ENCODE measurements at regions not wholly inside any gene's neighbourhood (a gene's known extent, or its start where the extent isn't known, plus 50 kb on each side); places are given as distances from the start of the nearest gene placed in this dataset.

- 77 to 90% methylated on average over 2 to 9 of the region's 9 CpGs for WGBS, 2 donors (ENCODE audit: low coverage in 1 of 2)
These were observed 888.4 kb downstream of the TRIB2 start for GRCh38 chr2:13604951-13605661.

GRCh38 chr2:13607139-13607538 lies 890.4 kb downstream of the TRIB2 start:
- Histone ChIP-seq H3K27ac (no peak overlapping the region), H3K4me1 (no peaks in the 10 kb centered on the region), H3K36me3 (no peaks in the 10 kb centered on the region), H3K4me3 (no peak overlapping the region), H3K27me3 (no peaks in the 10 kb centered on the region), H3K9me3 (no peaks in the 10 kb centered on the region)
- in situ Hi-C loops (cut with MboI; ENCODE audit: low pct_ligation_motif_present in 1 of 4, low pct_unique_long_range_greater_than_20kb in 1 of 4, low sequenced_read_pairs in 3 of 4) (no loop called here), intact Hi-C loops (cut with DNase I; ENCODE audit: low total_unique reads) (no loop called here)
- no peak for TF ChIP-seq POLR2A (IDR thresholded peaks at IDR 0.05)
- TF ChIP-seq CTCF (IDR thresholded peaks at IDR 0.05): no peak
- no peak for TF ChIP-seq EP300 (IDR thresholded peaks at IDR 0.05; ENCODE audit: low read depth)
- no peak for TF ChIP-seq POLR2AphosphoS5 (IDR thresholded peaks at IDR 0.05)
- DNase-seq: no peak
- WGBS, 2 donors (ENCODE audit: low coverage in 1 of 2): 50 to 54% methylated on average over 2 of the region's 2 CpGs

More at GRCh38 chr2:13604951-13605661, 888.4 kb downstream of the TRIB2 start:
- intact Hi-C loops (cut with DNase I; ENCODE audit: low total_unique reads): no loop called here
- Histone ChIP-seq H3K27me3 (no peaks in the 10 kb centered on the region), H3K9me3 (no peaks in the 10 kb centered on the region), H3K27ac (no peak overlapping the region), H3K4me3 (no peak overlapping the region), H3K4me1 (no peaks in the 10 kb centered on the region), H3K36me3 (no peaks in the 10 kb centered on the region)
- DNase-seq: no peak
- TF ChIP-seq POLR2AphosphoS5 (IDR thresholded peaks at IDR 0.05): no peak
- TF ChIP-seq EP300 (IDR thresholded peaks at IDR 0.05; ENCODE audit: low read depth): no peak
- no peak for TF ChIP-seq CTCF (IDR thresholded peaks at IDR 0.05)
- TF ChIP-seq POLR2A (IDR thresholded peaks at IDR 0.05): no peak
- in situ Hi-C loops (cut with MboI; ENCODE audit: low pct_ligation_motif_present in 1 of 4, low pct_unique_long_range_greater_than_20kb in 1 of 4, low sequenced_read_pairs in 3 of 4): no loop called here

GRCh38 chr2:13611939-13612338 lies 895.2 kb downstream of the TRIB2 start:
- in situ Hi-C loops (cut with MboI; ENCODE audit: low pct_ligation_motif_present in 1 of 4, low pct_unique_long_range_greater_than_20kb in 1 of 4, low sequenced_read_pairs in 3 of 4): no loop called here
- intact Hi-C loops (cut with DNase I; ENCODE audit: low total_unique reads): no loop called here
- no peak for TF ChIP-seq POLR2AphosphoS5 (IDR thresholded peaks at IDR 0.05)
- TF ChIP-seq CTCF (IDR thresholded peaks at IDR 0.05): no peak
- no peak for TF ChIP-seq POLR2A (IDR thresholded peaks at IDR 0.05)
- no peak for TF ChIP-seq EP300 (IDR thresholded peaks at IDR 0.05; ENCODE audit: low read depth)
- no peaks in the 10 kb centered on the region for H3K4me1 ChIP-seq
- H3K27ac ChIP-seq: no peak overlapping the region
- H3K27me3 ChIP-seq: no peaks in the 10 kb centered on the region
- no peak overlapping the region for H3K4me3 ChIP-seq
- WGBS, 2 donors (ENCODE audit: low coverage in 1 of 2): 0 to 14% methylated on average over 1 of the region's 1 CpG
- peaks cover 6 to 12% of the 10 kb centered on the region in 2 donors for H3K9me3 ChIP-seq
- H3K36me3 ChIP-seq: no peaks in the 10 kb centered on the region
- DNase-seq: no peak

- intact Hi-C loops (cut with DNase I; ENCODE audit: low total_unique reads): no loop called here
- DNase-seq: no peak
- WGBS, 2 donors (ENCODE audit: low coverage in 1 of 2): 76 to 87% methylated on average over 4 to 15 of the region's 15 CpGs
- in situ Hi-C loops (cut with MboI; ENCODE audit: low pct_ligation_motif_present in 1 of 4, low pct_unique_long_range_greater_than_20kb in 1 of 4, low sequenced_read_pairs in 3 of 4): no loop called here
- H3K27ac ChIP-seq: no peak overlapping the region
- H3K27me3 ChIP-seq: no peaks in the 10 kb centered on the region
- TF ChIP-seq POLR2AphosphoS5 (IDR thresholded peaks at IDR 0.05) (no peak), CTCF (IDR thresholded peaks at IDR 0.05) (no peak), EP300 (IDR thresholded peaks at IDR 0.05; ENCODE audit: low read depth) (no peak), POLR2A (IDR thresholded peaks at IDR 0.05) (no peak)
- no peaks in the 10 kb centered on the region for H3K36me3 ChIP-seq
- no peaks in the 10 kb centered on the region for H3K4me1 ChIP-seq
- peaks cover 6 to 12% of the 10 kb centered on the region in 2 donors for H3K9me3 ChIP-seq
- no peak overlapping the region for H3K4me3 ChIP-seq
These were observed 899.3 kb downstream of the TRIB2 start for GRCh38 chr2:13616059-13616458.
